WTC11 (cell line): ENCODE measurements at regions not wholly inside any gene's neighbourhood (a gene's known extent, or its start where the extent isn't known, plus 50 kb on each side); places are given as distances from the start of the nearest gene placed in this dataset.

ENCODE experiments used
- ATAC-seq: fragments of 200-7000 bp; cut with Tn5 transposase; 2 replicates; pipeline ENCODE4 v1.10.0; 2021; ENCODE audit warnings: mild to moderate bottlenecking, moderate library complexity
- CTCF ChIA-PET: fragments of 300-600 bp; sonication (Branson Sonifier 250); formaldehyde crosslinking; loops from one replicate; lab custom pipeline; 2021; ENCODE audit warnings: antibody characterized with exemption; lab: Charles Lee
- POLR2A ChIA-PET: fragments of 350-600 bp; sonication (Branson Sonifier 250); formaldehyde crosslinking; loops from one replicate; lab custom pipeline; 2021; ENCODE audit warnings: antibody characterized with exemption; lab: Charles Lee
- DNase-seq: peaks from one replicate; pipeline ENCODE4 v3.0.0; 2021; ENCODE audit warnings: low spot score
- H3K27ac Mint-ChIP-seq: 2 replicates; pipeline ENCODE4 v1.8.0; 2021; ENCODE audit warnings: mixed read lengths
- H3K27me3 Mint-ChIP-seq: 2 replicates; pipeline ENCODE4 v1.8.0; 2021; ENCODE audit warnings: low read depth, mild to moderate bottlenecking, moderate library complexity, mixed read lengths
- H3K36me3 Mint-ChIP-seq: 2 replicates; pipeline ENCODE4 v1.8.0; 2021; ENCODE audit warnings: mixed read lengths
- H3K4me1 Mint-ChIP-seq: 2 replicates; pipeline ENCODE4 v1.8.0; 2022; ENCODE audit warnings: mixed read lengths
- H3K4me3 Mint-ChIP-seq: 2 replicates; pipeline ENCODE4 v1.8.0; 2021; ENCODE audit warnings: mild to moderate bottlenecking, moderate library complexity, mixed read lengths
- H3K9me3 Mint-ChIP-seq: 2 replicates; pipeline ENCODE4 v1.8.0; 2021; ENCODE audit warnings: mixed read lengths
- ATF3 ChIP-seq: sonication (generic); formaldehyde crosslinking; conservative IDR thresholded peaks from 2 replicates; pipeline ENCODE4 v1.8.1; 2022; ENCODE audit warnings: mild to moderate bottlenecking, missing genetic modification reagents
- ATF6 ChIP-seq: sonication (generic); formaldehyde crosslinking; IDR thresholded peaks from 2 replicates; pipeline ENCODE4 v1.8.1; 2023; ENCODE audit warnings: mild to moderate bottlenecking, missing genetic modification reagents
- ETV6 ChIP-seq: sonication (generic); formaldehyde crosslinking; IDR thresholded peaks from 2 replicates; pipeline ENCODE4 v1.8.1; 2022; ENCODE audit warnings: mild to moderate bottlenecking, missing genetic modification reagents
- FOXJ3 ChIP-seq: sonication (generic); formaldehyde crosslinking; IDR thresholded peaks from 2 replicates; pipeline ENCODE4 v1.9.0; 2021; ENCODE audit warnings: missing genetic modification reagents, mild to moderate bottlenecking, borderline replicate concordance
- FOXK1 ChIP-seq: sonication (generic); formaldehyde crosslinking; IDR thresholded peaks from 2 replicates; pipeline ENCODE4 v1.8.0; 2022; ENCODE audit warnings: mild to moderate bottlenecking, moderate library complexity, missing genetic modification reagents
- GTF2I ChIP-seq: fragments of 250-450 bp; sonication (Bioruptor Pico); conservative IDR thresholded peaks from 2 replicates; pipeline ENCODE4 v1.4.0; 2021; ENCODE audit warnings: mild to moderate bottlenecking
- IRF1 ChIP-seq: sonication (generic); formaldehyde crosslinking; IDR thresholded peaks from 2 replicates; pipeline ENCODE4 v1.8.0; 2023; ENCODE audit warnings: missing genetic modification reagents
- IRF2 ChIP-seq: sonication (generic); formaldehyde crosslinking; IDR thresholded peaks from 2 replicates; pipeline ENCODE4 v1.8.0; 2022; ENCODE audit warnings: low read depth, missing genetic modification reagents, borderline replicate concordance
- JUN ChIP-seq: sonication (generic); formaldehyde crosslinking; IDR thresholded peaks from 2 replicates; pipeline ENCODE4 v1.8.0; 2023; ENCODE audit warnings: mild to moderate bottlenecking, missing genetic modification reagents
- NFATC4 ChIP-seq: fragments of 250-450 bp; sonication (Bioruptor Pico); IDR thresholded peaks from 2 replicates; pipeline ENCODE4 v1.9.0; 2021; ENCODE audit warnings: mild to moderate bottlenecking
- NFE2L1 ChIP-seq: sonication (generic); formaldehyde crosslinking; IDR thresholded peaks from 2 replicates; pipeline ENCODE4 v1.8.1; 2023; ENCODE audit warnings: missing genetic modification reagents
- NR2C2 ChIP-seq: sonication (generic); formaldehyde crosslinking; IDR thresholded peaks from 2 replicates; pipeline ENCODE4 v1.8.0; 2022; ENCODE audit warnings: mild to moderate bottlenecking, missing genetic modification reagents
- SMAD3 ChIP-seq: sonication (generic); formaldehyde crosslinking; IDR thresholded peaks from 2 replicates; pipeline ENCODE4 v1.8.0; 2022; ENCODE audit warnings: missing genetic modification reagents, mild to moderate bottlenecking, borderline replicate concordance
- TP53 ChIP-seq: sonication (generic); formaldehyde crosslinking; IDR thresholded peaks from 2 replicates; pipeline ENCODE4 v1.8.1; 2023; ENCODE audit warnings: mild to moderate bottlenecking, missing genetic modification reagents
- ZBTB21 ChIP-seq: sonication (generic); formaldehyde crosslinking; IDR thresholded peaks from 2 replicates; pipeline ENCODE4 v1.8.1; 2023; ENCODE audit warnings: mild to moderate bottlenecking, missing genetic modification reagents, borderline replicate concordance
- ZBTB43 ChIP-seq: sonication (generic); formaldehyde crosslinking; IDR thresholded peaks from 2 replicates; pipeline ENCODE4 v1.8.1; 2023; ENCODE audit warnings: mild to moderate bottlenecking, missing genetic modification reagents
- ZNF121 ChIP-seq: sonication (generic); formaldehyde crosslinking; IDR thresholded peaks from 2 replicates; pipeline ENCODE4 v1.8.0; 2023; ENCODE audit warnings: missing genetic modification reagents
- ZNF281 ChIP-seq: sonication (generic); formaldehyde crosslinking; IDR thresholded peaks from 2 replicates; pipeline ENCODE4 v1.8.0; 2023; ENCODE audit warnings: mild to moderate bottlenecking, missing genetic modification reagents
- ZNF396 ChIP-seq: fragments of 250-450 bp; sonication (Bioruptor Pico); IDR thresholded peaks from 2 replicates; pipeline ENCODE4 v1.8.0; 2021; ENCODE audit warnings: mild to moderate bottlenecking, moderate library complexity, borderline replicate concordance
- ZNF425 ChIP-seq: fragments of 250-450 bp; sonication (Bioruptor Pico); conservative IDR thresholded peaks from 2 replicates; pipeline ENCODE4 v1.9.0; 2021; ENCODE audit warnings: mild to moderate bottlenecking
- ZNF512 ChIP-seq: sonication (generic); formaldehyde crosslinking; IDR thresholded peaks from 2 replicates; pipeline ENCODE4 v1.8.1; 2022; ENCODE audit warnings: missing genetic modification reagents, borderline replicate concordance
- ZNF671 ChIP-seq: fragments of 250-450 bp; sonication (Bioruptor Pico); IDR thresholded peaks from 2 replicates; pipeline ENCODE4 v1.8.0; 2021; ENCODE audit warnings: mild to moderate bottlenecking

GRCh38 chr12:84136862-84137367 lies 775.7 kb downstream of the SLC6A15 start (continued):
- TF ChIP-seq ATF3 (CRISPR knock-in tag) (no peak), ZNF396 (CRISPR knock-in tag) (no peak), GTF2I (CRISPR knock-in tag) (no peak), ZNF425 (CRISPR knock-in tag) (no peak), ZBTB43 (no peak), ATF6 (CRISPR knock-in tag) (no peak), FOXK1 (CRISPR knock-in tag) (no peak), FOXJ3 (CRISPR knock-in tag) (no peak), JUN (CRISPR knock-in tag) (no peak), ZBTB21 (CRISPR knock-in tag) (no peak), IRF2 (CRISPR knock-in tag) (no peak), ETV6 (CRISPR knock-in tag) (no peak), NFATC4 (CRISPR knock-in tag) (no peak), TP53 (CRISPR knock-in tag) (no peak)

- Mint-ChIP-seq H3K4me3 (no peak overlapping the region), H3K36me3 (no peaks in the 10 kb centered on the region), H3K4me1 (no peaks in the 10 kb centered on the region), H3K27ac (no peak overlapping the region), H3K27me3 (no peaks in the 10 kb centered on the region), H3K9me3 (no peaks in the 10 kb centered on the region)
- DNase-seq (no peak), ATAC-seq (no peak)
- CTCF ChIA-PET, result no interaction called here
- POLR2A ChIA-PET, result no interaction called here
- no peak for TF ChIP-seq NFE2L1 (CRISPR knock-in tag)
- no peak for TF ChIP-seq ATF6 (CRISPR knock-in tag)
- no peak for TF ChIP-seq ZNF281 (CRISPR knock-in tag)
- no peak for TF ChIP-seq NR2C2 (CRISPR knock-in tag)
- no peak for TF ChIP-seq ZNF396 (CRISPR knock-in tag)
- no peak for TF ChIP-seq IRF1 (CRISPR knock-in tag)
- TF ChIP-seq SMAD3 (CRISPR knock-in tag), result no peak
- TF ChIP-seq JUN (CRISPR knock-in tag), result no peak
- TF ChIP-seq TP53 (CRISPR knock-in tag), result no peak
- TF ChIP-seq ZNF512 (CRISPR knock-in tag), result no peak
- TF ChIP-seq FOXK1 (CRISPR knock-in tag), result no peak
- no peak for TF ChIP-seq ZNF121 (CRISPR knock-in tag)
- no peak for TF ChIP-seq ZNF671 (CRISPR knock-in tag)
Observed at GRCh38 chr12:84135586-84136279, 776.9 kb downstream of the SLC6A15 start.
